Tibial nerve (tissue), 4 donors: ENCODE measurements at regions not wholly inside any gene's neighbourhood (a gene's known extent, or its start where the extent isn't known, plus 50 kb on each side); places are given as distances from the start of the nearest gene placed in this dataset.

ENCODE experiments used
- CTCF ChIP-seq, 5 experiments: fragments of 200-600 bp in 3 of 5; fragments of 450-650 bp in 2 of 5; sonication (generic) in 3 of 5; IDR thresholded peaks; one replicate each; pipeline ENCODE4 v1.5.1; 2016 to 2019; ENCODE audit warnings: antibody characterized with exemption in 5 of 5, mild to moderate bottlenecking in 3 of 5, moderate library complexity in 2 of 5
- EP300 ChIP-seq, 2 donors: sonication (generic); formaldehyde crosslinking; IDR thresholded peaks; one replicate each; pipeline ENCODE4 v1.6.1; 2017; ENCODE audit warnings: antibody characterized with exemption in 2 of 2, mild to moderate bottlenecking in 1 of 2
- POLR2A ChIP-seq, 2 donors: fragments of 450-650 bp; IDR thresholded peaks; one replicate each; pipeline ENCODE4 v1.6.1; 2017; ENCODE audit warnings: antibody characterized with exemption in 2 of 2, mild to moderate bottlenecking in 2 of 2, moderate library complexity in 2 of 2

- TF ChIP-seq CTCF (IDR thresholded peaks at IDR 0.05) (no peak), POLR2A (IDR thresholded peaks at IDR 0.05) (no peak), EP300 (IDR thresholded peaks at IDR 0.05) (no peak)
Observed at GRCh38 chr18:77967791-77968190, 718.1 kb downstream of the GALR1 start.
